ENCODE measurements at regions not wholly inside any gene's neighbourhood (a gene's known extent, or its start where the extent isn't known, plus 50 kb on each side); places are given as distances from the start of the nearest gene placed in this dataset.

DNA sequence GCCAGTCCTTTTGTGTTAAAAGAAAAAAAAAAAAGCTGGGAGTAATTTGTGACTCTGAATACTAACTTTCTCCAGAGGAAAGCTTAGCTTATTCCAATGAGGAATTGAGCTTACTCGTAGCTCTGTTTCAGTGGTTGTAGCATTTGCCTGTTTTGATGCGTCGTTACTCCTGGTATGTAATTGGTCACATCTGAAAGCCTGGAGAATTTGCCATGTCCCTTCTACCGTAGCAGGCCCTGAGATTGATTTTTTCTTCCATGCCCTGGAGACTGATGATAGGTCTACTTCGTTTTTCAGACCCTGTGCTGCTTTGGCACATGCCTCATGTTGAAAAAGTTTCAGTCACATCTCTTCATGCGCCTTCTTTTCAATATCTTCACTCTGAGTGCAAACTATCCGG lies 1103.0 kb downstream of the PLA2G4A start:
- no peak overlapping the region for H3K27ac ChIP-seq (ENCODE audit: low read length)
- TF ChIP-seq CTCF (IDR thresholded peaks at IDR 0.05; ENCODE audit: borderline replicate concordance, extremely low read depth, low read length, poor library complexity, severe bottlenecking) (no peak), EZH2 (IDR thresholded peaks at IDR 0.05; ENCODE audit: borderline replicate concordance, low read depth, low read length, severe bottlenecking) (no peak)
- no peaks in the 10 kb centered on the region for H3K9me3 ChIP-seq (ENCODE audit: insufficient read depth, low read length, severe bottlenecking)
- no peak overlapping the region for H3K4me3 ChIP-seq (ENCODE audit: low read depth in 1 of 2, low read length in 2 of 2)
- no peaks in the 10 kb centered on the region for H3K79me2 ChIP-seq (ENCODE audit: insufficient read depth, low read length)
- H3K36me3 ChIP-seq (ENCODE audit: insufficient read depth, low read length): no peaks in the 10 kb centered on the region
- H2AFZ ChIP-seq (ENCODE audit: low read depth, low read length): no peak overlapping the region
- no peaks in the 10 kb centered on the region for H3K4me1 ChIP-seq (ENCODE audit: insufficient read depth, low read length)
- no peak overlapping the region for H3K4me2 ChIP-seq (ENCODE audit: insufficient read depth, low read length)
- H3K9ac ChIP-seq (ENCODE audit: low read depth, low read length): no peak overlapping the region
- H3K27me3 ChIP-seq (ENCODE audit: insufficient read depth, low read length, poor library complexity): no peaks in the 10 kb centered on the region
- no peaks in the 10 kb centered on the region for H4K20me1 ChIP-seq (ENCODE audit: insufficient read depth, low read length)
- ATAC-seq (ENCODE audit: insufficient read depth, low read depth) (no peak), DNase-seq (no peak)

- no peak for ATAC-seq (ENCODE audit: insufficient read depth, low read depth)
- no peak for TF ChIP-seq EZH2 (IDR thresholded peaks at IDR 0.05; ENCODE audit: borderline replicate concordance, low read depth, low read length, severe bottlenecking)
- TF ChIP-seq CTCF (IDR thresholded peaks at IDR 0.05; ENCODE audit: borderline replicate concordance, extremely low read depth, low read length, poor library complexity, severe bottlenecking): no peak
- no peaks in the 10 kb centered on the region for H4K20me1 ChIP-seq (ENCODE audit: insufficient read depth, low read length)
- H3K9me3 ChIP-seq (ENCODE audit: insufficient read depth, low read length, severe bottlenecking): no peaks in the 10 kb centered on the region
- H3K4me1 ChIP-seq (ENCODE audit: insufficient read depth, low read length): no peaks in the 10 kb centered on the region
- no peak overlapping the region for H3K4me3 ChIP-seq (ENCODE audit: low read depth in 1 of 2, low read length in 2 of 2)
- H3K9ac ChIP-seq (ENCODE audit: low read depth, low read length): no peak overlapping the region
- H3K36me3 ChIP-seq (ENCODE audit: insufficient read depth, low read length): no peaks in the 10 kb centered on the region
- no peaks in the 10 kb centered on the region for H3K27me3 ChIP-seq (ENCODE audit: insufficient read depth, low read length, poor library complexity)
- no peaks in the 10 kb centered on the region for H3K79me2 ChIP-seq (ENCODE audit: insufficient read depth, low read length)
- no peak overlapping the region for H3K27ac ChIP-seq (ENCODE audit: low read length)
- no peak overlapping the region for H3K4me2 ChIP-seq (ENCODE audit: insufficient read depth, low read length)
- no peak overlapping the region for H2AFZ ChIP-seq (ENCODE audit: low read depth, low read length)
- DNase-seq: no peak
These were observed 1105.0 kb downstream of the PLA2G4A start for GRCh38 chr1:187933562-187934419.

DNA sequence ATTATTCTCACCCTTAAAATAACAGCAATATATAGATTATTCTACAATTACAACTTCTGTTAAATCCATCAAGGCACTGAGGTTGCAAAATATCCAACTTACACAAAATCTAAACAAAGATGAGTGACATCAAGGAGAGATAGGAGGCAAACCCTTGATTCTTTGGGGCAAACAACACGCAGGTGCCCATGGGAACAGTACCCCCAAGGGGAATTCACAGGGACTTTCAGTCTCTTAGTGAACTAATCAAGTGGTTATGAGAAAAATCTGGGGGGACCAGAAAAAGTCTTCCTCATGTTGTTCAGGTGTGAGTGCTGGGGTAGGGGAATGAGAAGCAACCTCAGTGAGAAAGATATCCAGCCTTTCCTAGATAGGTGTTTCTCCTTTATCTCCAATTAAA lies 1107.9 kb downstream of the PLA2G4A start:
- no peaks in the 10 kb centered on the region for H3K27me3 ChIP-seq (ENCODE audit: insufficient read depth, low read length, poor library complexity)
- H4K20me1 ChIP-seq (ENCODE audit: insufficient read depth, low read length): no peaks in the 10 kb centered on the region
- DNase-seq (no peak), ATAC-seq (ENCODE audit: insufficient read depth, low read depth) (no peak)
- H3K4me3 ChIP-seq (ENCODE audit: low read depth in 1 of 2, low read length in 2 of 2): no peak overlapping the region
- H2AFZ ChIP-seq (ENCODE audit: low read depth, low read length): no peak overlapping the region
- H3K27ac ChIP-seq (ENCODE audit: low read length): no peak overlapping the region
- H3K4me1 ChIP-seq (ENCODE audit: insufficient read depth, low read length): no peaks in the 10 kb centered on the region
- no peaks in the 10 kb centered on the region for H3K36me3 ChIP-seq (ENCODE audit: insufficient read depth, low read length)
- H3K9ac ChIP-seq (ENCODE audit: low read depth, low read length): no peak overlapping the region
- H3K4me2 ChIP-seq (ENCODE audit: insufficient read depth, low read length): no peak overlapping the region
- H3K79me2 ChIP-seq (ENCODE audit: insufficient read depth, low read length): no peaks in the 10 kb centered on the region
- TF ChIP-seq CTCF (IDR thresholded peaks at IDR 0.05; ENCODE audit: borderline replicate concordance, extremely low read depth, low read length, poor library complexity, severe bottlenecking): no peak
- TF ChIP-seq EZH2 (IDR thresholded peaks at IDR 0.05; ENCODE audit: borderline replicate concordance, low read depth, low read length, severe bottlenecking): no peak
- H3K9me3 ChIP-seq (ENCODE audit: insufficient read depth, low read length, severe bottlenecking): no peaks in the 10 kb centered on the region
